Esophagus squamous epithelium (tissue), 4 donors: ENCODE measurements at regions not wholly inside any gene's neighbourhood (a gene's known extent, or its start where the extent isn't known, plus 50 kb on each side); places are given as distances from the start of the nearest gene placed in this dataset.

ENCODE experiments used
- POLR2A ChIP-seq, 4 donors: fragments of 450-650 bp; IDR thresholded peaks; one replicate each; pipeline ENCODE4 v1.6.1; 2017; ENCODE audit warnings: antibody characterized with exemption in 4 of 4, mild to moderate bottlenecking in 4 of 4, moderate library complexity in 3 of 4
- TF ChIP-seq, protein P1 (sequence below), 6 experiments: fragments of 450-650 bp in 4 of 6; fragments of 200-600 bp in 2 of 6; sonication (generic) in 2 of 6; IDR thresholded peaks; one replicate each; pipeline ENCODE4 v1.5.1; 2016 to 2019; ENCODE audit warnings: antibody characterized with exemption in 6 of 6, mild to moderate bottlenecking in 4 of 6, moderate library complexity in 4 of 6

DNA sequence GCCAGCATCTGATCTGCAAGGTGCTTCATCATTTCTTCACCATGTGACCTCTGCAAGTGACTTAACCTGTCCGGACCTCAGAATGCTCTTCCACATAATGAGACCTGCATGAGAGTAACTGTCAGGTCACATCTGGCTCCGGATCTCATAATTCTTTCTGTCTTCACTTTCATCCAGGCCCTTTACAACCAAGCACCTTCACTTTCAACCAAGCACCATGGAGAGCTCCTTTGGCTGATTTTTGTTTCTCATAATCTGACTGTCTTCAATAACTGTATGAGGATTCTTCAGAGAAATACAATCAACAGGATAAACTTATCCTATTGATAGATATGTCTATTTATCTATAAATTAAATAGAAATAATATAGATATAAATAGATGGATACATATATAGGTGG, 148.1 kb downstream of the VCX3A start:
- no peak for TF ChIP-seq POLR2A (IDR thresholded peaks at IDR 0.05)
- TF ChIP-seq, protein P1, sequence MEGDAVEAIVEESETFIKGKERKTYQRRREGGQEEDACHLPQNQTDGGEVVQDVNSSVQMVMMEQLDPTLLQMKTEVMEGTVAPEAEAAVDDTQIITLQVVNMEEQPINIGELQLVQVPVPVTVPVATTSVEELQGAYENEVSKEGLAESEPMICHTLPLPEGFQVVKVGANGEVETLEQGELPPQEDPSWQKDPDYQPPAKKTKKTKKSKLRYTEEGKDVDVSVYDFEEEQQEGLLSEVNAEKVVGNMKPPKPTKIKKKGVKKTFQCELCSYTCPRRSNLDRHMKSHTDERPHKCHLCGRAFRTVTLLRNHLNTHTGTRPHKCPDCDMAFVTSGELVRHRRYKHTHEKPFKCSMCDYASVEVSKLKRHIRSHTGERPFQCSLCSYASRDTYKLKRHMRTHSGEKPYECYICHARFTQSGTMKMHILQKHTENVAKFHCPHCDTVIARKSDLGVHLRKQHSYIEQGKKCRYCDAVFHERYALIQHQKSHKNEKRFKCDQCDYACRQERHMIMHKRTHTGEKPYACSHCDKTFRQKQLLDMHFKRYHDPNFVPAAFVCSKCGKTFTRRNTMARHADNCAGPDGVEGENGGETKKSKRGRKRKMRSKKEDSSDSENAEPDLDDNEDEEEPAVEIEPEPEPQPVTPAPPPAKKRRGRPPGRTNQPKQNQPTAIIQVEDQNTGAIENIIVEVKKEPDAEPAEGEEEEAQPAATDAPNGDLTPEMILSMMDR (IDR thresholded peaks at IDR 0.05) = no peak
